ENCODE measurements at regions not wholly inside any gene's neighbourhood (a gene's known extent, or its start where the extent isn't known, plus 50 kb on each side); places are given as distances from the start of the nearest gene placed in this dataset.

- DNase-seq: no peak
These were observed 92.6 kb upstream of the STT3B start for GRCh38 chr3:31439890-31440750.

- DNase-seq: no peak
These were observed 91.8 kb upstream of the STT3B start for GRCh38 chr3:31440878-31441277.

- DNase-seq: no peak
These were observed 90.0 kb upstream of the STT3B start for GRCh38 chr3:31442755-31443154.

- no peak for DNase-seq
These were observed 88.2 kb upstream of the STT3B start for GRCh38 chr3:31444220-31445142.

- DNase-seq: no peak
These were observed 87.0 kb upstream of the STT3B start for GRCh38 chr3:31445701-31446100.

GRCh38 chr3:31448035-31448881 is 84.5 kb upstream of the STT3B start:
- DNase-seq: peak; percentile 45

- no peak for DNase-seq
These were observed 83.9 kb upstream of the STT3B start for GRCh38 chr3:31448882-31449243.

- DNase-seq: no peak
These were observed 83.4 kb upstream of the STT3B start for GRCh38 chr3:31449318-31449717.

- no peak for DNase-seq
These were observed 82.4 kb upstream of the STT3B start for GRCh38 chr3:31450345-31450744.

- DNase-seq: no peak
These were observed 80.1 kb upstream of the STT3B start for GRCh38 chr3:31452495-31453106.

- DNase-seq: no peak
These were observed 79.3 kb upstream of the STT3B start for GRCh38 chr3:31453430-31453829.

- DNase-seq: no peak
These were observed 77.2 kb upstream of the STT3B start for GRCh38 chr3:31455524-31455923.

GRCh38 chr3:31456373-31456772 is 76.4 kb upstream of the STT3B start:
- DNase-seq: no peak

GRCh38 chr3:31461426-31461825 is 71.3 kb upstream of the STT3B start:
- no peak for DNase-seq

- DNase-seq: peak; percentile 75
These were observed 70.6 kb upstream of the STT3B start for GRCh38 chr3:31462050-31462569.

- DNase-seq: no peak
These were observed 66.7 kb upstream of the STT3B start for GRCh38 chr3:31465999-31466398.

GRCh38 chr3:31466866-31467265 is 65.9 kb upstream of the STT3B start:
- no peak for DNase-seq

GRCh38 chr3:31468433-31468832 is 64.3 kb upstream of the STT3B start:
- no peak for DNase-seq

GRCh38 chr3:31469385-31469784 is 63.3 kb upstream of the STT3B start:
- DNase-seq: no peak

- peak; percentile 20 for DNase-seq
These were observed 60.0 kb upstream of the STT3B start for GRCh38 chr3:31472479-31473390.

GRCh38 chr3:31476209-31476608 is 56.5 kb upstream of the STT3B start:
- DNase-seq: no peak

All from CD4-positive, alpha-beta T cell treated with Interleukin-21 for 1 hour (primary cell).